B cell (primary cell): ENCODE measurements at regions not wholly inside any gene's neighbourhood (a gene's known extent, or its start where the extent isn't known, plus 50 kb on each side); places are given as distances from the start of the nearest gene placed in this dataset.

Source experiments
- ATAC-seq: fragments of 200-7000 bp; cut with Tn5 transposase; one replicate; pipeline ENCODE4 v1.10.0; 2021; ENCODE audit warnings: low read depth, mild to moderate bottlenecking, moderate number of reproducible peaks, moderate library complexity
- CTCF ChIA-PET: fragments of 350-600 bp; sonication (Branson Sonifier 250); formaldehyde crosslinking; loops from one replicate; lab custom pipeline; 2021; ENCODE audit warnings: antibody characterized with exemption, inconsistent platforms; lab: Charles Lee
- POLR2A ChIA-PET: fragments of 350-600 bp; sonication (Branson Sonifier 250); formaldehyde crosslinking; loops from one replicate; lab custom pipeline; 2021; ENCODE audit warnings: antibody characterized with exemption; lab: Charles Lee
- DNase-seq: peaks from one replicate; pipeline ENCODE4 v3.0.0; 2013
- H2AFZ ChIP-seq: 2 replicates; pipeline ENCODE4 v1.6.1; 2012; ENCODE audit warnings: mild to moderate bottlenecking, low read depth, low read length; ENCODE audit not compliant: insufficient read depth, poor library complexity, severe bottlenecking
- H3K27ac ChIP-seq, 2 donors: 1 replicate in 1 of 2; 2 replicates in 1 of 2; pipeline ENCODE4 v1.5.1; 2012 to 2013; ENCODE audit warnings: low read length in 2 of 2, mild to moderate bottlenecking in 2 of 2, moderate library complexity in 1 of 2
- H3K27me3 ChIP-seq, 4 experiments: fragments of 200-600 bp in 1 of 4; sonication (generic) in 1 of 4; replicated peaks in 1 of 4; 1 replicate in 2 of 4; 2 replicates in 2 of 4; pipeline versions ENCODE4 v1.6.1 to v1.7.0; 2013 to 2016; ENCODE audit warnings: low read length in 3 of 4, mild to moderate bottlenecking in 2 of 4, mixed read lengths in 1 of 4, moderate library complexity in 1 of 4; ENCODE audit not compliant: insufficient read depth in 4 of 4, control insufficient read depth in 3 of 4; ENCODE audit errors: control extremely low read depth in 1 of 4
- H3K36me3 ChIP-seq, 2 experiments: replicated peaks in 1 of 2; 1 replicate in 1 of 2; 2 replicates in 1 of 2; pipeline versions ENCODE4 v1.6.1 to v1.7.1; 2013; ENCODE audit warnings: low read length in 1 of 2; ENCODE audit not compliant: insufficient read depth in 2 of 2, control insufficient read depth in 1 of 2; ENCODE audit errors: control extremely low read depth in 1 of 2, extremely low read depth in 1 of 2
- H3K4me1 ChIP-seq, 2 donors: fragments of 200-600 bp in 1 of 2; sonication (generic) in 1 of 2; 1 replicate in 1 of 2; 2 replicates in 1 of 2; pipeline versions ENCODE4 v1.5.1 to v1.6.1; 2013 to 2017; ENCODE audit warnings: low read length in 2 of 2; ENCODE audit not compliant: control insufficient read depth in 2 of 2, insufficient read depth in 2 of 2
- H3K4me2 ChIP-seq: replicated peaks from 2 replicates; pipeline ENCODE3; 2012; ENCODE audit warnings: mild to moderate bottlenecking, low read depth, low read length; ENCODE audit not compliant: poor library complexity, severe bottlenecking
- H3K4me3 ChIP-seq, 5 experiments: fragments of 200-600 bp in 1 of 5; sonication (generic) in 1 of 5; 1 replicate in 3 of 5; 2 replicates in 2 of 5; pipeline versions ENCODE4 v1.5.1 to v1.7.0; 2011 to 2016; ENCODE audit warnings: low read length in 4 of 5, mild to moderate bottlenecking in 4 of 5, low read depth in 2 of 5, control low read depth in 1 of 5, moderate library complexity in 1 of 5; ENCODE audit not compliant: insufficient read depth in 1 of 5; ENCODE audit errors: control extremely low read depth in 1 of 5, extremely low read depth in 1 of 5
- H3K79me2 ChIP-seq: fragments of 200-600 bp; sonication (generic); one replicate; pipeline ENCODE4 v1.6.0; 2016; ENCODE audit warnings: low read length; ENCODE audit not compliant: control insufficient read depth, insufficient read depth
- H3K9ac ChIP-seq: fragments of 200-600 bp; sonication (generic); 2 replicates; pipeline ENCODE4 v1.6.1; 2017; ENCODE audit warnings: mild to moderate bottlenecking, low read length, moderate library complexity
- H3K9me3 ChIP-seq, 3 donors: one replicate each; pipeline versions ENCODE4 v1.6.1 to v1.7.1; 2013; ENCODE audit warnings: low read length in 2 of 3; ENCODE audit not compliant: control insufficient read depth in 2 of 3, insufficient read depth in 1 of 3; ENCODE audit errors: control extremely low read depth in 1 of 3
- H4K20me1 ChIP-seq: 2 replicates; pipeline ENCODE4 v1.6.0; 2012; ENCODE audit warnings: mild to moderate bottlenecking, low read length; ENCODE audit not compliant: insufficient read depth, control insufficient read depth, poor library complexity, severe bottlenecking
- H3K27ac Mint-ChIP-seq: one replicate; pipeline ENCODE4 v1.8.0; 2021; ENCODE audit warnings: mixed read lengths
- H3K27me3 Mint-ChIP-seq: one replicate; pipeline ENCODE4 v1.8.0; 2021; ENCODE audit warnings: mixed read lengths
- H3K4me1 Mint-ChIP-seq: one replicate; pipeline ENCODE4 v1.8.0; 2021; ENCODE audit warnings: mixed read lengths
- H3K4me3 Mint-ChIP-seq: one replicate; pipeline ENCODE4 v1.8.0; 2021; ENCODE audit warnings: mixed read lengths
- H3K9me3 Mint-ChIP-seq: one replicate; pipeline ENCODE4 v1.8.0; 2022; ENCODE audit warnings: mixed read lengths; ENCODE audit not compliant: insufficient read depth
- EZH2 ChIP-seq: IDR thresholded peaks from 2 replicates; pipeline ENCODE4 v1.6.1; 2012; ENCODE audit warnings: borderline replicate concordance, low read depth, mild to moderate bottlenecking, moderate library complexity, low read length; ENCODE audit not compliant: insufficient read depth, poor library complexity, severe bottlenecking
- WGBS: methylation state at CpG from one replicate; pipeline ENCODE4 v1.1.5; 2013; ENCODE audit warnings: missing lambda C conversion rate; ENCODE audit not compliant: insufficient coverage; 5-methylcytosine and 5-hydroxymethylcytosine counted together
- intact Hi-C: fragments of 100-400 bp; cut with micrococcal nuclease; formaldehyde crosslinking; loops from one replicate; pipeline ENCODE4 v1.10.0; 2022
- TF ChIP-seq, protein P1 (sequence below): fragments of 200-600 bp; IDR thresholded peaks from one replicate; pipeline ENCODE4 v1.8.0; 2022; ENCODE audit warnings: antibody characterized with exemption, mild to moderate bottlenecking

DNA sequence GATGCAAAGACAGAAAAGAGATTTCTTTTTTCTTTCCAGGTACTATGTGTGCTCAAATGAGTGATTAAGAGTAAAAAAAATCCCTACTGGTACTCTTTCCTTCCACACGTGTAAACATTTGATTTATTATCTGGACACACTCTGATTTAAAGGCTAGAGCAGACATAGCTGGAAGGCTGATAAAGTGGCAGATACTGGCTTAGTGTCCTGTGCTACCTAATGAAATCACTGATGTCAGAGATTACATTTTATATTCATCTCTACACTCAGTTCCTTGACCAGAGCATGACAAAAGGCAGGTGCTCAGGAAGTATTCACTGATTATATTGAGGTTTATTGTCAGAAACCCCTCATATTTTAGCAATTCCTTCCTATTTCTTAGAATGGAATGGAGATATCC lies 136.6 kb upstream of the SLC38A2 start:
- H3K4me1 ChIP-seq = no peaks in the 10 kb centered on the region
- H3K9ac ChIP-seq = no peak overlapping the region
- DNase-seq (no peak), ATAC-seq (no peak)
- no peak overlapping the region for H2AFZ ChIP-seq
- intact Hi-C loops = loop anchor here (10.0 kb wide), 1 partner anchor 46 kb away; no protein-coding TSS in a partner anchor
- POLR2A ChIA-PET = no interaction called here
- Mint-ChIP-seq H3K27me3 (no peaks in the 10 kb centered on the region), H3K4me3 (no peak overlapping the region), H3K9me3 (peaks cover 10% of the 10 kb centered on the region), H3K27ac (no peak overlapping the region), H3K4me1 (peaks cover 3% of the 10 kb centered on the region)
- no peaks in the 10 kb centered on the region for H4K20me1 ChIP-seq
- H3K36me3 ChIP-seq = peaks cover 0 to 3% of the 10 kb centered on the region in 2 experiments
- peaks cover 5% of the 10 kb centered on the region for H3K79me2 ChIP-seq
- no peak for TF ChIP-seq EZH2
- TF ChIP-seq, protein P1, sequence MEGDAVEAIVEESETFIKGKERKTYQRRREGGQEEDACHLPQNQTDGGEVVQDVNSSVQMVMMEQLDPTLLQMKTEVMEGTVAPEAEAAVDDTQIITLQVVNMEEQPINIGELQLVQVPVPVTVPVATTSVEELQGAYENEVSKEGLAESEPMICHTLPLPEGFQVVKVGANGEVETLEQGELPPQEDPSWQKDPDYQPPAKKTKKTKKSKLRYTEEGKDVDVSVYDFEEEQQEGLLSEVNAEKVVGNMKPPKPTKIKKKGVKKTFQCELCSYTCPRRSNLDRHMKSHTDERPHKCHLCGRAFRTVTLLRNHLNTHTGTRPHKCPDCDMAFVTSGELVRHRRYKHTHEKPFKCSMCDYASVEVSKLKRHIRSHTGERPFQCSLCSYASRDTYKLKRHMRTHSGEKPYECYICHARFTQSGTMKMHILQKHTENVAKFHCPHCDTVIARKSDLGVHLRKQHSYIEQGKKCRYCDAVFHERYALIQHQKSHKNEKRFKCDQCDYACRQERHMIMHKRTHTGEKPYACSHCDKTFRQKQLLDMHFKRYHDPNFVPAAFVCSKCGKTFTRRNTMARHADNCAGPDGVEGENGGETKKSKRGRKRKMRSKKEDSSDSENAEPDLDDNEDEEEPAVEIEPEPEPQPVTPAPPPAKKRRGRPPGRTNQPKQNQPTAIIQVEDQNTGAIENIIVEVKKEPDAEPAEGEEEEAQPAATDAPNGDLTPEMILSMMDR = no peak
- H3K9me3 ChIP-seq = peaks cover 8 to 32% (median 19%) of the 10 kb centered on the region in 3 donors
- CTCF ChIA-PET = no interaction called here
- H3K4me3 ChIP-seq = no peak overlapping the region
- H3K4me2 ChIP-seq = no peak overlapping the region
- no peak overlapping the region for H3K27ac ChIP-seq
- H3K27me3 ChIP-seq = no peaks in the 10 kb centered on the region
- WGBS = no CpG with 5 or more reads among the region's 1 CpG

DNA sequence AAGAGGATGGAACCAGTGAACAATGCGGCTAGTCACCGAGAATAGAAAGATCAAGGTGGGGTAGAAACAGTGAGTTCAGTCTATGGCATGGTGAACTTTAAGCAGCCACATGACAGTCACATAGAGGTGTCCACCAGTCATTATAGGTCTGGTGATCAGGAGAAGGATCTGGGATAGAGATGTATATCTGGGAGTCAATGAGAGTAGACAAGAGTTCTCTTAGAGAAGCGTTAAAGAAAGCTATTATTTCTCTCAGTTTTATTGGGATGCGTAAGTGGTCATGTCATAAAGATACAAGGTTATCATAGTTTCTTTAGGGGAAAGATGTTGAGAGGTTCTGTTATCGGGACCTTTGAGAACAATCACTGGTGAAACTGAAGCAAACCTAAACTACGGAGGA lies 136.1 kb upstream of the SLC38A2 start:
- Histone ChIP-seq H3K36me3 (peaks cover 0 to 3% of the 10 kb centered on the region in 2 experiments), H3K4me2 (no peak overlapping the region), H3K79me2 (peaks cover 5% of the 10 kb centered on the region), H2AFZ (no peak overlapping the region), H3K9me3 (peaks cover 8 to 34% (median 19%) of the 10 kb centered on the region in 3 donors), H4K20me1 (no peaks in the 10 kb centered on the region), H3K4me1 (no peaks in the 10 kb centered on the region), H3K27ac (no peak overlapping the region), H3K4me3 (no peak overlapping the region), H3K27me3 (no peaks in the 10 kb centered on the region), H3K9ac (no peak overlapping the region)
- Mint-ChIP-seq H3K27ac (no peak overlapping the region), H3K4me3 (no peak overlapping the region), H3K4me1 (peaks cover 3% of the 10 kb centered on the region), H3K27me3 (no peaks in the 10 kb centered on the region), H3K9me3 (peaks cover 12% of the 10 kb centered on the region)
- intact Hi-C loops = loop anchor here (10.0 kb wide), 1 partner anchor 46 kb away; no protein-coding TSS in a partner anchor
- CTCF ChIA-PET = no interaction called here
- POLR2A ChIA-PET = no interaction called here
- DNase-seq (no peak), ATAC-seq (no peak)
- 94% methylated on average over 6 of the region's 6 CpGs for WGBS
- TF ChIP-seq EZH2 = no peak
- TF ChIP-seq, protein P1 = no peak
